Esophagus squamous epithelium (tissue), 5 donors: ENCODE measurements at regions not wholly inside any gene's neighbourhood (a gene's known extent, or its start where the extent isn't known, plus 50 kb on each side); places are given as distances from the start of the nearest gene placed in this dataset.

Source experiments
- DNase-seq: peaks from one replicate; lab custom pipeline; 2025; lab: John Stamatoyannopoulos, UW
- H3K27ac ChIP-seq, 4 donors: fragments of 200-600 bp; sonication (generic); one replicate each; pipeline ENCODE4 v1.5.1; 2016 to 2019; ENCODE audit warnings: mild to moderate bottlenecking in 1 of 4
- H3K27me3 ChIP-seq, 4 donors: fragments of 200-600 bp; sonication (generic); 1 replicate in 3 of 4; 2 replicates in 1 of 4; pipeline versions ENCODE4 v1.5.1 to v1.6.0; 2017 to 2021; ENCODE audit warnings: antibody characterized with exemption in 1 of 4
- H3K36me3 ChIP-seq, 3 donors: fragments of 200-600 bp; sonication (generic); one replicate each; pipeline ENCODE4 v1.5.1; 2016 to 2019
- H3K4me1 ChIP-seq, 3 donors: fragments of 200-600 bp; sonication (generic); one replicate each; pipeline ENCODE4 v1.5.1; 2017 to 2019
- H3K4me3 ChIP-seq, 4 donors: fragments of 200-600 bp; sonication (generic); 1 replicate in 3 of 4; 2 replicates in 1 of 4; pipeline ENCODE4 v1.5.1; 2016 to 2019; ENCODE audit warnings: mild to moderate bottlenecking in 2 of 4, moderate library complexity in 1 of 4
- H3K9me3 ChIP-seq, 3 donors: fragments of 200-600 bp; sonication (generic); one replicate each; pipeline ENCODE4 v1.5.1; 2016 to 2019
- POLR2A ChIP-seq, 4 donors: fragments of 450-650 bp; IDR thresholded peaks; one replicate each; pipeline ENCODE4 v1.6.1; 2017; ENCODE audit warnings: antibody characterized with exemption in 4 of 4, mild to moderate bottlenecking in 4 of 4, moderate library complexity in 3 of 4
- WGBS, 2 donors: methylation state at CpG; one replicate each; pipeline ENCODE4 v1.1.5; 2018; 5-methylcytosine and 5-hydroxymethylcytosine counted together
- intact Hi-C: fragments of 100-400 bp; cut with DNase I; formaldehyde crosslinking; loops from one replicate; pipeline ENCODE4 v1.15.0; 2022
- TF ChIP-seq, protein P1 (sequence below), 6 experiments: fragments of 450-650 bp in 4 of 6; fragments of 200-600 bp in 2 of 6; sonication (generic) in 2 of 6; IDR thresholded peaks; one replicate each; pipeline ENCODE4 v1.5.1; 2016 to 2019; ENCODE audit warnings: antibody characterized with exemption in 6 of 6, mild to moderate bottlenecking in 4 of 6, moderate library complexity in 4 of 6
- donor health status: DM: yes; HTN: yes; CAD: no.

DNA sequence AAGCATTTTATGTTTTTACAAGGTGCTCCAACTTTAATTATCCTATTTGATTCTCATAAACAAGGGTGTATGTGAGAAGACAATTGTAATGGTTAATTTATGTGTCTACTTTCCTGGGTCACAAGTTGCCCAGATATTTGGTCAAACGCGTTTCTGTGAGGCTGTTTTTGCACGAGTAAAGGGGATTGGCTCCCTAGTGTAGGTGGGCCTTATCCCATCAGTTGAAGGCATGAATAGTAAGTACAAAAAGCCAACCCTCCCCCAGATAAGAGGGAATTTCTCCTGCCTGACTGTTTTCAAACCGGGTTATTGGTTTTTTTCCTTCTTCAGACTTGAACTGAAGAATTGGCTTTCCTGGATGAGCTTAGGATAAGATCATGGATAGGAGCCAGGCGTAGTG, 224.0 kb upstream of the NCKAP5 start:
- Histone ChIP-seq H3K27me3 (peaks cover 0 to 8% (median 0%) of the 10 kb centered on the region in 4 donors), H3K4me1 (no peaks in the 10 kb centered on the region), H3K36me3 (no peaks in the 10 kb centered on the region), H3K9me3 (peaks cover 0 to 12% (median 8%) of the 10 kb centered on the region in 3 donors), H3K27ac (no peak overlapping the region), H3K4me3 (no peak overlapping the region)
- TF ChIP-seq POLR2A (IDR thresholded peaks at IDR 0.05) = no peak
- TF ChIP-seq, protein P1, sequence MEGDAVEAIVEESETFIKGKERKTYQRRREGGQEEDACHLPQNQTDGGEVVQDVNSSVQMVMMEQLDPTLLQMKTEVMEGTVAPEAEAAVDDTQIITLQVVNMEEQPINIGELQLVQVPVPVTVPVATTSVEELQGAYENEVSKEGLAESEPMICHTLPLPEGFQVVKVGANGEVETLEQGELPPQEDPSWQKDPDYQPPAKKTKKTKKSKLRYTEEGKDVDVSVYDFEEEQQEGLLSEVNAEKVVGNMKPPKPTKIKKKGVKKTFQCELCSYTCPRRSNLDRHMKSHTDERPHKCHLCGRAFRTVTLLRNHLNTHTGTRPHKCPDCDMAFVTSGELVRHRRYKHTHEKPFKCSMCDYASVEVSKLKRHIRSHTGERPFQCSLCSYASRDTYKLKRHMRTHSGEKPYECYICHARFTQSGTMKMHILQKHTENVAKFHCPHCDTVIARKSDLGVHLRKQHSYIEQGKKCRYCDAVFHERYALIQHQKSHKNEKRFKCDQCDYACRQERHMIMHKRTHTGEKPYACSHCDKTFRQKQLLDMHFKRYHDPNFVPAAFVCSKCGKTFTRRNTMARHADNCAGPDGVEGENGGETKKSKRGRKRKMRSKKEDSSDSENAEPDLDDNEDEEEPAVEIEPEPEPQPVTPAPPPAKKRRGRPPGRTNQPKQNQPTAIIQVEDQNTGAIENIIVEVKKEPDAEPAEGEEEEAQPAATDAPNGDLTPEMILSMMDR (IDR thresholded peaks at IDR 0.05) = no peak
- WGBS, 2 donors = 76 to 83% methylated on average over 5 of the region's 5 CpGs
- DNase-seq = no peak
- intact Hi-C loops = no loop called here

- Histone ChIP-seq H3K9me3 (peaks cover 0 to 12% (median 8%) of the 10 kb centered on the region in 3 donors), H3K27me3 (peaks cover 0 to 8% (median 0%) of the 10 kb centered on the region in 4 donors), H3K36me3 (no peaks in the 10 kb centered on the region), H3K4me1 (no peaks in the 10 kb centered on the region), H3K27ac (no peak overlapping the region), H3K4me3 (no peak overlapping the region)
- no peak for TF ChIP-seq POLR2A (IDR thresholded peaks at IDR 0.05)
- TF ChIP-seq, protein P1 (IDR thresholded peaks at IDR 0.05) = no peak
- intact Hi-C loops = no loop called here
- DNase-seq = no peak
- 77 to 85% methylated on average over 1 of the region's 1 CpG for WGBS, 2 donors
These were observed 225.9 kb upstream of the NCKAP5 start for GRCh38 chr2:133794114-133794513.

- no peaks in the 10 kb centered on the region for H3K36me3 ChIP-seq
- peaks cover 0 to 12% (median 0%) of the 10 kb centered on the region in 4 donors for H3K27me3 ChIP-seq
- H3K9me3 ChIP-seq = no peaks in the 10 kb centered on the region
- no peak overlapping the region for H3K27ac ChIP-seq
- no peak overlapping the region for H3K4me3 ChIP-seq
- intact Hi-C loops = no loop called here
- H3K4me1 ChIP-seq = no peaks in the 10 kb centered on the region
- no peak for DNase-seq
- TF ChIP-seq, protein P1 (IDR thresholded peaks at IDR 0.05) = no peak
- no peak for TF ChIP-seq POLR2A (IDR thresholded peaks at IDR 0.05)
- 80 to 86% methylated on average over 2 to 3 of the region's 3 CpGs for WGBS, 2 donors
These were observed 233.7 kb upstream of the NCKAP5 start for GRCh38 chr2:133801946-133802345.

DNA sequence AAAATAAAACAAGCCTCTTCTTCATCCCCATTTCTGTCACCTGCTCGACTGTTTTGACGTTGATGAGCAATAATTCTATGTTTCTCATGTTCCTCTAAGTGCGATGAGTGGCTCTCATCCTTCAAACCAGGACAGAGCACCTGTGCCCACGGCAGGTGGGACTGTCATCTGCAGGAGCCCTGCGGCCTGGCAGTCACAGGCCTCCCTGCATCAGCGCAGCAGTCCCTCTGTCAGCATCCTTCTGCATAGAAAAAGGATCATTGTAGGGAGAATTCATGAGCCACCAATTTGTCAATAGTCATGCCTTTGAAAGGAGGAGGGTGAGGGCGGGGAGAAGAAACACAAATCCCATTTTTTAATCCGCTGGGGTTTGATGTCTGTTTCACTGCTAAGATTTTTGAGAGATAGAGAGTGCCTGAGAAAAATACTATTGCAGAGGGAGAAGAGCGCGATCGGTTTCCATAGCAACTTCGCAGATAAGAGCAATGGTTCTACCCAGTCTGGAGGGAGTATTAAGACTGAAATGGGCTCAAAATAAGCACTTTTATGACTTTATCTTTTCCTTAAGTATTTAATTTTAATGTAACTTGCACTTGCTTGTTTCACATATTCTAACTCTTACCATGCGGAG, 234.3 kb upstream of the NCKAP5 start:
- no peak for DNase-seq
- 86 to 87% methylated on average over 12 to 13 of the region's 13 CpGs for WGBS, 2 donors
- Histone ChIP-seq H3K4me1 (no peaks in the 10 kb centered on the region), H3K27ac (no peak overlapping the region), H3K27me3 (peaks cover 0 to 16% (median 0%) of the 10 kb centered on the region in 4 donors), H3K4me3 (no peak overlapping the region), H3K36me3 (no peaks in the 10 kb centered on the region), H3K9me3 (no peaks in the 10 kb centered on the region)
- TF ChIP-seq POLR2A (IDR thresholded peaks at IDR 0.05) = no peak
- TF ChIP-seq, protein P1 (IDR thresholded peaks at IDR 0.05) = no peak
- intact Hi-C loops = no loop called here

- Histone ChIP-seq H3K27me3 (peaks cover 0 to 15% (median 0%) of the 10 kb centered on the region in 4 donors), H3K4me1 (no peaks in the 10 kb centered on the region), H3K36me3 (no peaks in the 10 kb centered on the region), H3K4me3 (no peak overlapping the region), H3K27ac (no peak overlapping the region), H3K9me3 (no peaks in the 10 kb centered on the region)
- 89 to 90% methylated on average over 5 of the region's 5 CpGs for WGBS, 2 donors
- TF ChIP-seq POLR2A (IDR thresholded peaks at IDR 0.05) = no peak
- TF ChIP-seq, protein P1 (IDR thresholded peaks at IDR 0.05) = no peak
- intact Hi-C loops = no loop called here
- DNase-seq = no peak
These were observed 238.3 kb upstream of the NCKAP5 start for GRCh38 chr2:133806564-133806963.
